ENCODE measurements at regions not wholly inside any gene's neighbourhood (a gene's known extent, or its start where the extent isn't known, plus 50 kb on each side); places are given as distances from the start of the nearest gene placed in this dataset.

GRCh38 chr4:31068257-31069075 lies 348.3 kb downstream of the PCDH7 start:
- no peak for DNase-seq

- DNase-seq: no peak
Measured at GRCh38 chr4:31069151-31069550, 349.0 kb downstream of the PCDH7 start.

GRCh38 chr4:31071508-31072486 lies 351.6 kb downstream of the PCDH7 start:
- no peak for DNase-seq

- no peak for DNase-seq
Measured at GRCh38 chr4:31075969-31076368, 355.8 kb downstream of the PCDH7 start.

GRCh38 chr4:31078661-31079060 lies 358.5 kb downstream of the PCDH7 start:
- DNase-seq: no peak

- DNase-seq: no peak
Measured at GRCh38 chr4:31080887-31081286, 360.7 kb downstream of the PCDH7 start.

GRCh38 chr4:31081366-31081765 lies 361.2 kb downstream of the PCDH7 start:
- DNase-seq: no peak

GRCh38 chr4:31083456-31083855 lies 363.3 kb downstream of the PCDH7 start:
- DNase-seq: no peak

- no peak for DNase-seq
Measured at GRCh38 chr4:31084806-31085416, 364.7 kb downstream of the PCDH7 start.

GRCh38 chr4:31085689-31086088 lies 365.5 kb downstream of the PCDH7 start:
- no peak for DNase-seq

- DNase-seq: no peak
Measured at GRCh38 chr4:31086756-31087330, 366.7 kb downstream of the PCDH7 start.

- peak; percentile 48 for DNase-seq
Measured at GRCh38 chr4:31088600-31089230, 368.5 kb downstream of the PCDH7 start.

- peak; percentile 54 for DNase-seq
Measured at GRCh38 chr4:31089815-31090214, 369.6 kb downstream of the PCDH7 start.

GRCh38 chr4:31094474-31094873 lies 374.3 kb downstream of the PCDH7 start:
- no peak for DNase-seq

GRCh38 chr4:31097999-31098398 lies 377.8 kb downstream of the PCDH7 start:
- no peak for DNase-seq

- DNase-seq: no peak
Measured at GRCh38 chr4:31100536-31100935, 380.4 kb downstream of the PCDH7 start.

GRCh38 chr4:31104043-31104442 lies 383.9 kb downstream of the PCDH7 start:
- no peak for DNase-seq

- DNase-seq: no peak
Measured at GRCh38 chr4:31104577-31104976, 384.4 kb downstream of the PCDH7 start.

GRCh38 chr4:31106419-31106818 lies 386.2 kb downstream of the PCDH7 start:
- DNase-seq: no peak

GRCh38 chr4:31107362-31107761 lies 387.2 kb downstream of the PCDH7 start:
- DNase-seq: no peak

- DNase-seq: no peak
Measured at GRCh38 chr4:31108762-31109161, 388.6 kb downstream of the PCDH7 start.

GRCh38 chr4:31111790-31112189 lies 391.6 kb downstream of the PCDH7 start:
- DNase-seq: no peak

- DNase-seq: no peak
Measured at GRCh38 chr4:31114816-31115215, 394.6 kb downstream of the PCDH7 start.
